WTC11 (cell line): ENCODE measurements at regions not wholly inside any gene's neighbourhood (a gene's known extent, or its start where the extent isn't known, plus 50 kb on each side); places are given as distances from the start of the nearest gene placed in this dataset.

Experiments used
- ATAC-seq: fragments of 200-7000 bp; cut with Tn5 transposase; 2 replicates; pipeline ENCODE4 v1.10.0; 2021; ENCODE audit warnings: mild to moderate bottlenecking, moderate library complexity
- CTCF ChIA-PET: fragments of 300-600 bp; sonication (Branson Sonifier 250); formaldehyde crosslinking; loops from one replicate; lab custom pipeline; 2021; ENCODE audit warnings: antibody characterized with exemption; lab: Charles Lee
- POLR2A ChIA-PET: fragments of 350-600 bp; sonication (Branson Sonifier 250); formaldehyde crosslinking; loops from one replicate; lab custom pipeline; 2021; ENCODE audit warnings: antibody characterized with exemption; lab: Charles Lee
- DNase-seq: peaks from one replicate; pipeline ENCODE4 v3.0.0; 2021; ENCODE audit warnings: low spot score
- H3K27ac Mint-ChIP-seq: 2 replicates; pipeline ENCODE4 v1.8.0; 2021; ENCODE audit warnings: mixed read lengths
- H3K27me3 Mint-ChIP-seq: 2 replicates; pipeline ENCODE4 v1.8.0; 2021; ENCODE audit warnings: low read depth, mild to moderate bottlenecking, moderate library complexity, mixed read lengths
- H3K36me3 Mint-ChIP-seq: 2 replicates; pipeline ENCODE4 v1.8.0; 2021; ENCODE audit warnings: mixed read lengths
- H3K4me1 Mint-ChIP-seq: 2 replicates; pipeline ENCODE4 v1.8.0; 2022; ENCODE audit warnings: mixed read lengths
- H3K4me3 Mint-ChIP-seq: 2 replicates; pipeline ENCODE4 v1.8.0; 2021; ENCODE audit warnings: mild to moderate bottlenecking, moderate library complexity, mixed read lengths
- H3K9me3 Mint-ChIP-seq: 2 replicates; pipeline ENCODE4 v1.8.0; 2021; ENCODE audit warnings: mixed read lengths
- AR ChIP-seq: fragments of 250-450 bp; sonication (Bioruptor Pico); IDR thresholded peaks from 2 replicates; pipeline ENCODE4 v1.9.0; 2021; ENCODE audit warnings: mild to moderate bottlenecking
- ARID4B ChIP-seq: sonication (generic); formaldehyde crosslinking; IDR thresholded peaks from 2 replicates; pipeline ENCODE4 v1.8.0; 2023; ENCODE audit warnings: missing genetic modification reagents, mild to moderate bottlenecking, borderline replicate concordance
- CDX4 ChIP-seq: fragments of 250-450 bp; sonication (Bioruptor Pico); IDR thresholded peaks from 2 replicates; pipeline ENCODE4 v1.9.0; 2021; ENCODE audit warnings: moderate library complexity, mild to moderate bottlenecking, inconsistent platforms, borderline replicate concordance
- CREB1 ChIP-seq: sonication (generic); formaldehyde crosslinking; IDR thresholded peaks from 2 replicates; pipeline ENCODE4 v1.8.0; 2023; ENCODE audit warnings: mild to moderate bottlenecking, missing genetic modification reagents
- E2F4 ChIP-seq: sonication (generic); formaldehyde crosslinking; IDR thresholded peaks from 2 replicates; pipeline ENCODE4 v1.8.1; 2022; ENCODE audit warnings: low read depth, mild to moderate bottlenecking, moderate library complexity, missing genetic modification reagents, borderline replicate concordance
- E2F5 ChIP-seq: sonication (generic); formaldehyde crosslinking; IDR thresholded peaks from 2 replicates; pipeline ENCODE4 v1.8.1; 2022; ENCODE audit warnings: mild to moderate bottlenecking, moderate library complexity, missing genetic modification reagents
- ESRRA ChIP-seq: sonication (generic); formaldehyde crosslinking; IDR thresholded peaks from 2 replicates; pipeline ENCODE4 v1.8.1; 2022; ENCODE audit warnings: mild to moderate bottlenecking, missing genetic modification reagents, borderline replicate concordance
- FOXK1 ChIP-seq: sonication (generic); formaldehyde crosslinking; IDR thresholded peaks from 2 replicates; pipeline ENCODE4 v1.8.0; 2022; ENCODE audit warnings: mild to moderate bottlenecking, moderate library complexity, missing genetic modification reagents
- GTF2I ChIP-seq: fragments of 250-450 bp; sonication (Bioruptor Pico); conservative IDR thresholded peaks from 2 replicates; pipeline ENCODE4 v1.4.0; 2021; ENCODE audit warnings: mild to moderate bottlenecking
- JAZF1 ChIP-seq: fragments of 250-450 bp; sonication (Bioruptor Pico); IDR thresholded peaks from 2 replicates; pipeline ENCODE4 v1.9.0; 2021; ENCODE audit warnings: moderate library complexity, mild to moderate bottlenecking, inconsistent platforms
- MAX ChIP-seq: sonication (generic); formaldehyde crosslinking; IDR thresholded peaks from 2 replicates; pipeline ENCODE4 v1.8.0; 2022; ENCODE audit warnings: mild to moderate bottlenecking, missing genetic modification reagents
- MLX ChIP-seq: sonication (generic); formaldehyde crosslinking; IDR thresholded peaks from 2 replicates; pipeline ENCODE4 v1.8.1; 2023; ENCODE audit warnings: mild to moderate bottlenecking, missing genetic modification reagents, moderate library complexity
- OVOL2 ChIP-seq: fragments of 250-450 bp; sonication (Bioruptor Pico); IDR thresholded peaks from 2 replicates; pipeline ENCODE4 v1.9.0; 2021; ENCODE audit warnings: mild to moderate bottlenecking, borderline replicate concordance
- PRRX2 ChIP-seq: fragments of 250-450 bp; sonication (Bioruptor Pico); IDR thresholded peaks from 2 replicates; pipeline ENCODE4 v1.8.0; 2021; ENCODE audit warnings: mild to moderate bottlenecking
- RELA ChIP-seq: sonication (generic); formaldehyde crosslinking; IDR thresholded peaks from 2 replicates; pipeline ENCODE4 v1.8.1; 2022; ENCODE audit warnings: missing genetic modification reagents, mild to moderate bottlenecking, borderline replicate concordance
- SMAD4 ChIP-seq: sonication (generic); formaldehyde crosslinking; IDR thresholded peaks from 2 replicates; pipeline ENCODE4 v1.8.0; 2022; ENCODE audit warnings: mild to moderate bottlenecking, missing genetic modification reagents
- SOX15 ChIP-seq: fragments of 250-450 bp; sonication (Bioruptor Pico); IDR thresholded peaks from 2 replicates; pipeline ENCODE4 v1.9.0; 2021; ENCODE audit warnings: mild to moderate bottlenecking
- TCF7 ChIP-seq: sonication (generic); formaldehyde crosslinking; IDR thresholded peaks from 2 replicates; pipeline ENCODE4 v1.8.0; 2022; ENCODE audit warnings: mild to moderate bottlenecking, low read depth, missing genetic modification reagents, moderate library complexity
- TP53 ChIP-seq: sonication (generic); formaldehyde crosslinking; IDR thresholded peaks from 2 replicates; pipeline ENCODE4 v1.8.1; 2023; ENCODE audit warnings: mild to moderate bottlenecking, missing genetic modification reagents
- ZBTB21 ChIP-seq: sonication (generic); formaldehyde crosslinking; IDR thresholded peaks from 2 replicates; pipeline ENCODE4 v1.8.1; 2023; ENCODE audit warnings: mild to moderate bottlenecking, missing genetic modification reagents, borderline replicate concordance
- ZNF317 ChIP-seq: sonication (generic); formaldehyde crosslinking; IDR thresholded peaks from 2 replicates; pipeline ENCODE4 v1.8.1; 2023; ENCODE audit warnings: low read depth, mild to moderate bottlenecking, moderate library complexity, missing genetic modification reagents, borderline replicate concordance
- ZNF512 ChIP-seq: sonication (generic); formaldehyde crosslinking; IDR thresholded peaks from 2 replicates; pipeline ENCODE4 v1.8.1; 2022; ENCODE audit warnings: missing genetic modification reagents, borderline replicate concordance
- ZNF671 ChIP-seq: fragments of 250-450 bp; sonication (Bioruptor Pico); IDR thresholded peaks from 2 replicates; pipeline ENCODE4 v1.8.0; 2021; ENCODE audit warnings: mild to moderate bottlenecking

GRCh38 chr20:23232219-23232581, 118.4 kb upstream of the NXT1 start:
- H3K4me3 Mint-ChIP-seq: no peak overlapping the region
- peaks cover 11% of the 10 kb centered on the region for H3K27me3 Mint-ChIP-seq
- TF ChIP-seq PRRX2 (CRISPR knock-in tag) (no peak), E2F4 (CRISPR knock-in tag) (no peak), ZNF671 (CRISPR knock-in tag) (no peak), ZBTB21 (CRISPR knock-in tag) (no peak), TP53 (CRISPR knock-in tag) (no peak), CDX4 (CRISPR knock-in tag) (no peak), ARID4B (CRISPR knock-in tag) (no peak), ZNF317 (no peak), SMAD4 (CRISPR knock-in tag) (no peak)
- H3K4me1 Mint-ChIP-seq: no peaks in the 10 kb centered on the region
- POLR2A ChIA-PET: no interaction called here
- DNase-seq (no peak), ATAC-seq (no peak)
- no peak overlapping the region for H3K27ac Mint-ChIP-seq
- H3K36me3 Mint-ChIP-seq: 0 out of 2 replicates have a peak, but pooled peaks cover 4% of the 10 kb centered on the region
- H3K9me3 Mint-ChIP-seq: peaks cover 16% of the 10 kb centered on the region
- CTCF ChIA-PET: interaction anchor here (1.2 to 1.3 kb wide), 3 partner anchors 14 to 540 kb away, joined by 3 to 4 read pairs (median 3); no protein-coding TSS in a partner anchor

GRCh38 chr20:23231561-23232218, 118.9 kb upstream of the NXT1 start:
- Mint-ChIP-seq H3K27me3 (peaks cover 10% of the 10 kb centered on the region), H3K4me1 (no peaks in the 10 kb centered on the region), H3K9me3 (peaks cover 16% of the 10 kb centered on the region), H3K36me3 (0 out of 2 replicates have a peak, but pooled peaks cover 4% of the 10 kb centered on the region), H3K27ac (no peak overlapping the region), H3K4me3 (no peak overlapping the region)
- ChIA-PET CTCF (interaction anchor here (1.2 kb wide), 1 partner anchor 14 kb away, joined by 3 read pairs; no protein-coding TSS in a partner anchor), POLR2A (no interaction called here)
- DNase-seq: no peak
- no peak for ATAC-seq
- TF ChIP-seq SOX15 (CRISPR knock-in tag): no peak
- no peak for TF ChIP-seq ESRRA (CRISPR knock-in tag)
- no peak for TF ChIP-seq RELA
- no peak for TF ChIP-seq OVOL2
- no peak for TF ChIP-seq FOXK1 (CRISPR knock-in tag)
- no peak for TF ChIP-seq JAZF1 (CRISPR knock-in tag)
- no peak for TF ChIP-seq AR (CRISPR knock-in tag)
- TF ChIP-seq E2F5: no peak
- TF ChIP-seq MAX (CRISPR knock-in tag): no peak
- no peak for TF ChIP-seq CREB1 (CRISPR knock-in tag)
- TF ChIP-seq TCF7: no peak
- no peak for TF ChIP-seq GTF2I (CRISPR knock-in tag)
- no peak for TF ChIP-seq MLX (CRISPR knock-in tag)
- no peak for TF ChIP-seq ZNF512 (CRISPR knock-in tag)
